GM23338 (cell line): ENCODE measurements at regions not wholly inside any gene's neighbourhood (a gene's known extent, or its start where the extent isn't known, plus 50 kb on each side); places are given as distances from the start of the nearest gene placed in this dataset.

ENCODE experiments used
- CREB1 ChIP-seq: fragments of 250-450 bp; sonication (Bioruptor Pico); IDR thresholded peaks from 2 replicates; pipeline ENCODE4 v1.5.0; 2020; ENCODE audit warnings: low read depth, mild to moderate bottlenecking, moderate library complexity
- STAT1 ChIP-seq: IDR thresholded peaks from one replicate; pipeline ENCODE4 v1.6.1; 2016; ENCODE audit warnings: antibody characterized with exemption; ENCODE audit not compliant: unreplicated experiment
- TF ChIP-seq, protein P1 (sequence below), 2 experiments: fragments of 200-600 bp in 1 of 2; sonication (generic) in 1 of 2; conservative IDR thresholded peaks; 2 replicates each; pipeline versions ENCODE4 v1.5.1 to v1.6.1; 2016 to 2017; ENCODE audit warnings: antibody characterized with exemption in 2 of 2, low read depth in 2 of 2, mild to moderate bottlenecking in 2 of 2, moderate library complexity in 1 of 2
- TF ChIP-seq, protein P2 (sequence below): IDR thresholded peaks from one replicate; pipeline ENCODE4 v1.6.1; 2018; ENCODE audit warnings: antibody characterized with exemption; ENCODE audit not compliant: unreplicated experiment

DNA sequence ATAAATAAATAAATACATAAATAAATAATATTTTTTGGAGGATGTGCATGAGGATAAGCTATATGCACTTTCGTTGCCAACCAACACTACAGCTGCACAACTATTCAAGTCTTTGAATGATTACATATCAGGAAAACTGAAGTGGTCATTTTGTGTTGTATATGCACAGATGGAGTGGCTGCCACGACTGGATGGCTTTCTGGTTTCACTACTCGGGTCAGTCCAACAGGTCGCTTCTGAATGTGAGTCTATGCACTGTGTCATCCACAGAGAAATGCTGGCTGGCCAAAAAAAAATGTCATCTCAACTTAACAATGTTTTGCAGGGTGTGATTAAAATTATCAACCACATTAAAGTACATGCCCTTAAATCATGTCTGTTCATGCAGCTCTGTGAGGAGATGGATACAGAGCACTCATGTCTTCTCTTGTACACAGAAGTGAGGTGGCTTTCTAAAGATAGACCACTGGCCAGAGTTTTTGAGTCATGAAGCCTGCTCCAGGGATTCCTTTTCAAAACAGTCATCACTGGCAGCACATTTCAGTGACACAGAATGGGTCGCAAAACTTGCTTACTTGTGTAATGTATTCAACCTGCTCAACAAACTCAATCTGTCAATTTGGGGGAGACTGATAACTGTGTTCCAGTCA, 589.8 kb upstream of the CYLC2 start:
- TF ChIP-seq, protein P1, sequence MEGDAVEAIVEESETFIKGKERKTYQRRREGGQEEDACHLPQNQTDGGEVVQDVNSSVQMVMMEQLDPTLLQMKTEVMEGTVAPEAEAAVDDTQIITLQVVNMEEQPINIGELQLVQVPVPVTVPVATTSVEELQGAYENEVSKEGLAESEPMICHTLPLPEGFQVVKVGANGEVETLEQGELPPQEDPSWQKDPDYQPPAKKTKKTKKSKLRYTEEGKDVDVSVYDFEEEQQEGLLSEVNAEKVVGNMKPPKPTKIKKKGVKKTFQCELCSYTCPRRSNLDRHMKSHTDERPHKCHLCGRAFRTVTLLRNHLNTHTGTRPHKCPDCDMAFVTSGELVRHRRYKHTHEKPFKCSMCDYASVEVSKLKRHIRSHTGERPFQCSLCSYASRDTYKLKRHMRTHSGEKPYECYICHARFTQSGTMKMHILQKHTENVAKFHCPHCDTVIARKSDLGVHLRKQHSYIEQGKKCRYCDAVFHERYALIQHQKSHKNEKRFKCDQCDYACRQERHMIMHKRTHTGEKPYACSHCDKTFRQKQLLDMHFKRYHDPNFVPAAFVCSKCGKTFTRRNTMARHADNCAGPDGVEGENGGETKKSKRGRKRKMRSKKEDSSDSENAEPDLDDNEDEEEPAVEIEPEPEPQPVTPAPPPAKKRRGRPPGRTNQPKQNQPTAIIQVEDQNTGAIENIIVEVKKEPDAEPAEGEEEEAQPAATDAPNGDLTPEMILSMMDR (conservative IDR thresholded peaks at IDR 0.05; ENCODE audit: low read depth in 2 of 2): no peak
- TF ChIP-seq CREB1 (CRISPR knock-in tag): no peak
- no peak for TF ChIP-seq STAT1
- TF ChIP-seq, protein P2, sequence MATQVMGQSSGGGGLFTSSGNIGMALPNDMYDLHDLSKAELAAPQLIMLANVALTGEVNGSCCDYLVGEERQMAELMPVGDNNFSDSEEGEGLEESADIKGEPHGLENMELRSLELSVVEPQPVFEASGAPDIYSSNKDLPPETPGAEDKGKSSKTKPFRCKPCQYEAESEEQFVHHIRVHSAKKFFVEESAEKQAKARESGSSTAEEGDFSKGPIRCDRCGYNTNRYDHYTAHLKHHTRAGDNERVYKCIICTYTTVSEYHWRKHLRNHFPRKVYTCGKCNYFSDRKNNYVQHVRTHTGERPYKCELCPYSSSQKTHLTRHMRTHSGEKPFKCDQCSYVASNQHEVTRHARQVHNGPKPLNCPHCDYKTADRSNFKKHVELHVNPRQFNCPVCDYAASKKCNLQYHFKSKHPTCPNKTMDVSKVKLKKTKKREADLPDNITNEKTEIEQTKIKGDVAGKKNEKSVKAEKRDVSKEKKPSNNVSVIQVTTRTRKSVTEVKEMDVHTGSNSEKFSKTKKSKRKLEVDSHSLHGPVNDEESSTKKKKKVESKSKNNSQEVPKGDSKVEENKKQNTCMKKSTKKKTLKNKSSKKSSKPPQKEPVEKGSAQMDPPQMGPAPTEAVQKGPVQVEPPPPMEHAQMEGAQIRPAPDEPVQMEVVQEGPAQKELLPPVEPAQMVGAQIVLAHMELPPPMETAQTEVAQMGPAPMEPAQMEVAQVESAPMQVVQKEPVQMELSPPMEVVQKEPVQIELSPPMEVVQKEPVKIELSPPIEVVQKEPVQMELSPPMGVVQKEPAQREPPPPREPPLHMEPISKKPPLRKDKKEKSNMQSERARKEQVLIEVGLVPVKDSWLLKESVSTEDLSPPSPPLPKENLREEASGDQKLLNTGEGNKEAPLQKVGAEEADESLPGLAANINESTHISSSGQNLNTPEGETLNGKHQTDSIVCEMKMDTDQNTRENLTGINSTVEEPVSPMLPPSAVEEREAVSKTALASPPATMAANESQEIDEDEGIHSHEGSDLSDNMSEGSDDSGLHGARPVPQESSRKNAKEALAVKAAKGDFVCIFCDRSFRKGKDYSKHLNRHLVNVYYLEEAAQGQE: no peak
